Left renal pelvis (tissue), 4 donors: ENCODE measurements at regions not wholly inside any gene's neighbourhood (a gene's known extent, or its start where the extent isn't known, plus 50 kb on each side); places are given as distances from the start of the nearest gene placed in this dataset.
A peak's percentile ranks its signal among the peaks of the same experiment; 100 is the strongest.
"Not testable (repeated sequence)": the region's sequence is repeated elsewhere in the genome, so short reads cannot be mapped to it uniquely, and the experiment has no call there.

Source experiments
- DNase-seq, 4 donors: peaks; one replicate each; pipeline ENCODE4 v3.0.0-alpha.2; 2013; ENCODE audit warnings: low read depth in 4 of 4, low spot score in 3 of 4

DNA sequence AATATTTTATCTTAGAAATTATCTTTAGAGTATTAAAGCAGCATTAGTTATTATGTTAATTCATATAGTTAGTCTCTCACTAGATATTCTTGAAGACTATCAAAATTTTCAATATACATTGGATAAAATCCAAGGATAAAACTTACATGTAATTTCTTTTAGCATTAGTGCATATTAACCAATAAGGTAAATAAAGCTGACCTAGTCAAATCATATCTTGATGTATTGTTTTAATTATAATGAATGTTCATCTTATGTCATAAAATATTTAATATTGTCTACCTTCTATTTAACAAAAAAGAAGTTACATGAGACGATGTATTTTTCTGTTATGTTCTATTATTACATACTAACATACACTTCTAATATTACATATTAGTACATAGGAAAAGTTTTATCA is 301.7 kb upstream of the DAB2 start:
- no peak for DNase-seq

GRCh38 chr5:39721394-39721793 is 296.6 kb upstream of the DAB2 start:
- DNase-seq, result no peak

DNA sequence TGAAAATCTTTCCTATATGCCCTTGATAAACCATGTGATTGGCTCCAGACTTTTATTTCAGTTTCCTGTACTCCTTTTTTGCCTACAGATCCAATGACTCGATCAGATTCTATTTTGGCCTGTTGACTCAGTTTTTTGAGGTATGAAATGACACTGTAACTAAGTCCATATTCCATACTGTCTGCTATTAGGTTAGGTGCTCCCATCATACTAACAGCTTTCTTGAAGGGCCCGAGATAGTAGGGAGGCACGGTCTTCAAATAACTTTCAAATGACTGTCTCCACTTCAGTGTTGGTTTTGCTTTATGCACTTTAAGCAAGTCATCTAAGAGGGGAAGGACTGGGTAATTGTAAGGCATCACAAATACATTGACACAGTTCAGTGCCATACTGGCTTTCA is 295.4 kb upstream of the DAB2 start:
- DNase-seq, result no peak

DNA sequence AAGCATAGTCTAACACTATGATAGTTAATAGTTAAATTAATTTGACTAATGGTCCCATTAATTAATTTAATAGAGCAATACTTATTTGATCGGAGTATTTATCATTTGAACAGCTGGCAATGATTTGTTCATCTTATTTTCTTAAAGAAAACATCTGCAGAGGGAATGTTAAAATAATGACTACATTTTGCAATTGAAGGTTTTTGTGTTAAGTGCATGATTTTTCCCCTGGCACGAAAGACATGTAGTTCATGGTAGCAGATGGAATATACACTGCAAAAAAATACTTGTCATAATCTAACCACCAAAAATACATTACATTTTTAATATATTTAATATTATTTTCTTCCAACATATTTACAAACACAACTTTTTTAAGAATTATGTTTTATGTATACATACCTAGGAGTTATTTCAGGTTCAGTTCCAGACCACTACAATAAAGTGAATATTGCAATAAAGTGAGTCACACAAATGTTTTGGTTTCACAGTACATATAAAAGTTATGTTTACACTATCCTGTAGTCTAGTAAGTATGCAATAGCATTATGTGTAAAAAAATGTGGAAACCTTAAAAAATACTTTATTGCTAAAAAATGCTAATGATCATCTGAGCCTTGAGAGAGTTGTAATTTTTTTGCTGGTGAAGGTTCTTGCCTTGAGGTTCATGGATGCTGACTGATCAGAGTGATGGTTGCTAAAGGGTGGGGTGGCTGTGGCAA is 292.6 kb upstream of the DAB2 start:
- DNase-seq, result no peak

GRCh38 chr5:39716532-39717028 is 291.8 kb upstream of the DAB2 start:
- no peak for DNase-seq

- DNase-seq, result peak; percentile 38 to 48 (median 42)
Measured at GRCh38 chr5:39714036-39714698, 289.4 kb upstream of the DAB2 start.

- DNase-seq, result no peak
Measured at GRCh38 chr5:39713250-39713916, 288.6 kb upstream of the DAB2 start.

GRCh38 chr5:39712316-39713249 is 287.8 kb upstream of the DAB2 start:
- DNase-seq, result no peak

GRCh38 chr5:39711821-39712220 is 287.0 kb upstream of the DAB2 start:
- no peak for DNase-seq

DNA sequence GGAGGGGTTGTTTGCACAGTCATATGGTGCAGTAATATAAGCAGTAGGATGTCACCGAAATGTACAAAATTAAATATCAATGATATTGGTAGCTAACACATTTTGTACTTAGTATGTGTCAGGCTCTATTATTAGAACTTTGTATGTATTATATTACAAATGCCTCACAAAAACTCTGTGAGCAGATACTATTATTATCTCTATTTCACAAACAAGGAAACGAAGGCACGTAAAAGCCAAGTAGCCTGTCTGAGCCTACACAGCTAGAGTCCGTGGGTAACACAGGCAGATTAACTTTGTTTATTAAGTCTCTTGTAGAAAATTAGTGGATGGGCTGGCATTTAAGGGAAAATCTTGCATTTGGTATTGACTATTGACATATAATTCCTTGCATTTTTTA is 284.3 kb upstream of the DAB2 start:
- no peak for DNase-seq

DNA sequence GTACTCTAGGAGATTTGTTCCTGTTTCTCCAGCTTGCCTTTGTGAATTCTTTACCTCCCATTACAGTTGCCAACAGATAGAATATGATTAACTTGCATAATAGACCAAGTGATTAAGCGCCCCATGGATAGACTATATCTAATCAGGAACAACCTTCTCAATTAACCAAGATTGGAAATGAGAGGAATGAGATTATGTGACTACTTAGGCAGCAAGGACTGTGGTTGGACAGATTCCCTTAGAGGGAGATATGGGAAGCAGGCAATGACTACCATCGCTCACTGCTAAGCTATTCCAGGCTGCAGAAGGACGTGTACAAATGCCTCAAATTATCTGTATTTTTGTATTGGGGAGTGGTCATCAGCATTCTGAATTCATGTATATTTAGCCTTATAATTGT is 278.1 kb upstream of the DAB2 start:
- no peak for DNase-seq

DNA sequence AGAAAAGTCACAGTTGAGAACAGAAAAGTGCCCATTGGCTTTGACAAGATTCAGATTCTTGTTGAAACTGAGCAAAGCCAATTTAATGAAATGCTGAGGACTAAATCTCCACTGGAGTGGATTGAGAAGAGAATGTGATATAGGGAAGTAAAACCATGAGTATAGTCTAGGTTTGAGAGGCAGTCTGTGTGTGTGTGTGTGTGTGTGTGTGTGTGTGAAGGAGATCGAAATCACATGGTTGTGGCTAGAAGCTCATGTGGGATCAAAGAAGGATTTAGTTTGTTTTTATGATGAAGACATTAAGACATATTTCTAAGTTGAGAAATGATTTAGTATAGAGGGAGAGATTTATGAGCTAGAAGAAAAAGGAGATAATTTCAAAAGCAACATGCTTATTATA is 275.7 kb upstream of the DAB2 start:
- DNase-seq, result no peak

DNA sequence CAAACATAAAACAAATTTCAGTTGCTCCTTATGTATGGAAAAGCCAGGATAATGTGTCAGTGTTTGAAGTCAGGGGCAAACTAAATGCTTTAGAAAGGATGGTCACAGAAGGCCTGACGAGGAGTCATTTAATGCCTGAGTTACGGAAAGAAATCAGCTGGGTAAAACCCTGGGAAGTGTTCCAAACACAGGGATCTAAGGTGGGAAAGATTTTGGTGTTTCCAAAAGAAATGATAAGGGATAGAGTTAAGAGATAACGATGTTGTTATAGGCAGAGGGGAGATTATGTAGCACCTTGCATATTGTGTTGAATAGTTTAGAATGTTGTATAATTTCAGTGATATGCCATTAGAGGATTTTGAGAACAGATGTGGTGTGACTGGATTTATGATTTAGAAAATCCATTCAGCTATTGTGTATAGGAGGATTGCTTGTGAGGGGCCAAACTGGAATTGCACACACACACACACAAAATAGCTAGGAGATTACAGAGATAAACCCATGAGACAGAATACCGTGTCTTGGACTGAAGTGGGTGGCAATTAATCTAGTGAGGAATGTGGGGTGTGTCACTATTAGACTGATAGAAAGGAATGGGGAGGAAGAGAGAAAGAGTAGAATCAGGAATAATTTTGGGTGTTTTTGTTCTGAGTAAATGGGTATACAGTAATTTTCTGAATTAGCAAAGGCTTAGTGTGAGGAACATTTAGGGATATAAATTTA is 274.2 kb upstream of the DAB2 start:
- DNase-seq, result no peak

DNA sequence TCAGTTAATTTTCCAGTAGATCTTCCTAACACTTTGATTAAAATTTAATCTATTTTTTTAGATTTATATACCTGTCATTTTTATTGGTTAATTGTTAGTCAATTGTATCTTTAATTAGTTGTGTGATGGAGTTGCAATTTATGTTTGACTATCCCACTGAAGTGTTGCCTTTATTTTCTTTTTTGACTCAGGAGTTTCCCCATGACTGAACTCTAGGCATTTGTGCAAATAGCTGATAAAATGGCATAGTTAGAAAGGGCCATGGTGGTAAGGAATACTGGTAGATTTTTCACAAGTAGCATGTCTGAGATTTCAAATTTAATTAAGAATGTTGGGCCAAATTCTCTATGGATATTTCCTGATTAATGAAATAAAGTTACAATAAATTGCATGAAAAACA is 273.1 kb upstream of the DAB2 start:
- no peak for DNase-seq

DNA sequence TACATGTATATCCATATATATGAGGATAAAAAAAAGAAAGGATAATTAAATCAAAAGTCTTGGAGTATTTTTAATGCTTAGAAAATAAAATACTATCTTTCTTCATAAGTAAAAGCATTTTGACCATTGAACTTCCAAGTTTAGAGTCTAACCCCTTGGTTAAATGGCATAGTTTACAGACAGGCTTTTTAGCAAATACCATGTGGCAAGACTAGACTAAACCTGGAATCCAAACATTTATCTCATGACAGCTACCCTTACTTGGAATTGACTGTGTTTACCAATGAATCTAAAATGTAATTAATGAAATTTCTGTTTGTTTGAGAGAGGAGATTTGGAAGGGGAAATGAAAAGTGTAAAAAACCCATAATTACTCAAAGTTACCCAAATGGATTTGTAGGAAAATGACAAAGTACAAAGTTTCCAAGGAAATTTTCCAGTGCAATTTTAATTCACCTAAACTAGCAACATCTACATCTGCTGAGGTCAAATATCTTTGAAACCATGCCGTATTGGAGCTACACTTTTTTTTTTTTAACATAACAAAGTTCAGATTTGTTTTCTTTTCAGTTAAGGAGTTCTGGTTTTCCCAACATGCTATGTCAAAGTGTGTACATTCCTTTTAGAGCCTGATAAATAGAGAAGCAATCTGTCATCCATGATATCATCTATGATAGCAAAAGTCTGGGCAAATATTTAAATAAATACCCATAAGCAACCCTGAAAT is 272.1 kb upstream of the DAB2 start:
- DNase-seq, result no peak

DNA sequence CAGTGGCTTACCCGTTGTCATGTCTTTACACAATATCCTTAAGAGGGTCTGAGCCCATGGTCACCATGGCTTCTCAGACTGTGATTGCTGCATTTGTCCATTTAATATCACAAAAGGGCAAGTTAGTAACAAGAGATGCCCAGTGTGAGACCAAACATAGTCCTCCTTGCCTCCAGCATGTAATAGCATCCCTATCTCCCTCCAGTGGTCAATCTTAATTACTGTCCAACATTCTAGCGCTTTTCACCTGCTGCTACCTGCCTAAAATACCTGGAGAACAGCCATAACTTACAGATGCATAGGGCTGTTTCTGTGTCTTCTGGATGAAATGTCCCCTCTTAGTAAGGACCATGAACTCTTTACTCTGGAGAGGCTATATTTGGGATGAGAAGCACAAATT is 267.2 kb upstream of the DAB2 start:
- no peak for DNase-seq

GRCh38 chr5:39691136-39691535 is 266.4 kb upstream of the DAB2 start:
- no peak for DNase-seq

GRCh38 chr5:39689919-39690318 is 265.1 kb upstream of the DAB2 start:
- DNase-seq, result no peak

DNA sequence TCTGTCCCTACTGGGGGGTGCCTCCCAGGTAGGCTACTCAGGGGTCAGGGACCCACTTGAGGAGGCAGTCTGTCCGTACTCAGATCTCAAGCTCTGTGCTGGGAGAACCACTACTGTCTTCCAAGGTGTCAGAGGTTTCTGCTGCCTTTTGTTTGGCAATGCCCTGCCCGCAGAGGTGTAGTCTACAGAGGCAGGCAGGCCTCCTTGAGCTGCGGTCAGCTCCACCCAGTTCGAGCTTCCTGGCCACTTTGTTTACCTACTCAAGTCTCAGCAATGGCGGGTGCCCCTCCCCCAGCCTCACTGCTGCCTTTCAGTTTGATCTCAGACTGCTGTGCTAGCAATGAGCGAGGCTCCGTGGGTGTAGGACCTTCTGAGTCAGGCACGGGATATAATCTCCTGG is 263.1 kb upstream of the DAB2 start:
- not testable (repeated sequence) for DNase-seq
